Endothelial cell of umbilical vein (primary cell): ENCODE measurements at regions not wholly inside any gene's neighbourhood (a gene's known extent, or its start where the extent isn't known, plus 50 kb on each side); places are given as distances from the start of the nearest gene placed in this dataset.

ENCODE experiments used
- CTCF ChIP-seq, 2 donors: IDR thresholded peaks; 1 replicate in 1 of 2; 2 replicates in 1 of 2; pipeline ENCODE4 v1.5.1; 2011; ENCODE audit warnings: low read length in 2 of 2, mild to moderate bottlenecking in 2 of 2, moderate library complexity in 2 of 2, control low read depth in 1 of 2, inconsistent platforms in 1 of 2, low read depth in 1 of 2; ENCODE audit not compliant: insufficient read depth in 1 of 2; ENCODE audit errors: extremely low read depth in 1 of 2
- EZH2 ChIP-seq: IDR thresholded peaks from 2 replicates; pipeline ENCODE4 v1.6.1; 2012; ENCODE audit warnings: borderline replicate concordance, low read depth, mild to moderate bottlenecking, moderate library complexity, low read length, inconsistent platforms; ENCODE audit not compliant: severe bottlenecking
- FOS ChIP-seq: IDR thresholded peaks from 2 replicates; pipeline ENCODE4 v1.6.1; 2011; ENCODE audit warnings: mild to moderate bottlenecking, low read length, moderate library complexity, borderline replicate concordance; ENCODE audit not compliant: insufficient read depth
- GATA2 ChIP-seq: IDR thresholded peaks from 2 replicates; pipeline ENCODE4 v1.7.0; 2011; ENCODE audit warnings: low read depth, mild to moderate bottlenecking, moderate library complexity, mixed read lengths, low read length; ENCODE audit not compliant: insufficient read length, insufficient read depth
- JUN ChIP-seq: IDR thresholded peaks from 2 replicates; pipeline ENCODE4 v1.6.1; 2011; ENCODE audit warnings: borderline replicate concordance, low read depth; ENCODE audit not compliant: insufficient read length, insufficient read depth
- MYC ChIP-seq: IDR thresholded peaks from one replicate; pipeline ENCODE4 v1.6.1; 2011; ENCODE audit warnings: mild to moderate bottlenecking, low read depth, low read length
- POLR2A ChIP-seq: IDR thresholded peaks from 2 replicates; pipeline ENCODE4 v1.6.1; 2012; ENCODE audit warnings: low read depth, mild to moderate bottlenecking, control low read depth, low read length
- POLR2AphosphoS5 ChIP-seq: IDR thresholded peaks from 2 replicates; pipeline ENCODE4 v1.6.1; 2012; ENCODE audit warnings: low read depth, mild to moderate bottlenecking, control low read depth, low read length, moderate library complexity; ENCODE audit not compliant: insufficient read depth

GRCh38 chr5:2917524-2917923 is 166.0 kb upstream of the IRX2 start:
- TF ChIP-seq CTCF (IDR thresholded peaks at IDR 0.05; ENCODE audit: extremely low read depth in 1 of 2, insufficient read depth in 1 of 2, low read depth in 1 of 2, low read length in 2 of 2) (no peak), FOS (no peak), POLR2A (no peak), EZH2 (no peak), POLR2AphosphoS5 (no peak), JUN (no peak), MYC (no peak), GATA2 (no peak)
